Activated CD4-positive, alpha-beta memory T cell treated with anti-CD3 and anti-CD28 coated beads for 36 hours (primary cell): ENCODE measurements at regions not wholly inside any gene's neighbourhood (a gene's known extent, or its start where the extent isn't known, plus 50 kb on each side); places are given as distances from the start of the nearest gene placed in this dataset.

Experiments
- CTCF ChIA-PET: fragments of 350-600 bp; sonication (Branson Sonifier 250); formaldehyde crosslinking; loops from one replicate; lab custom pipeline; 2021; ENCODE audit warnings: antibody characterized with exemption, inconsistent platforms; lab: Charles Lee
- POLR2A ChIA-PET: fragments of 350-600 bp; sonication (Branson Sonifier 250); formaldehyde crosslinking; loops from one replicate; lab custom pipeline; 2021; ENCODE audit warnings: antibody characterized with exemption; lab: Charles Lee
- DNase-seq: peaks from one replicate; pipeline ENCODE4 v3.0.0-alpha.2; 2020
- H3K27ac Mint-ChIP-seq: one replicate; pipeline ENCODE4 v1.8.0; 2021; ENCODE audit warnings: mixed read lengths
- H3K27me3 Mint-ChIP-seq: one replicate; pipeline ENCODE4 v1.8.0; 2021; ENCODE audit warnings: mixed read lengths
- H3K36me3 Mint-ChIP-seq: one replicate; pipeline ENCODE4 v1.8.0; 2021; ENCODE audit warnings: mixed read lengths
- H3K4me1 Mint-ChIP-seq: one replicate; pipeline ENCODE4 v1.8.0; 2021; ENCODE audit warnings: low read depth, mixed read lengths
- H3K4me3 Mint-ChIP-seq: one replicate; pipeline ENCODE4 v1.8.0; 2021; ENCODE audit warnings: mild to moderate bottlenecking, mixed read lengths
- H3K9me3 Mint-ChIP-seq: one replicate; pipeline ENCODE4 v1.8.0; 2021; ENCODE audit warnings: mixed read lengths
- intact Hi-C: fragments of 100-400 bp; cut with micrococcal nuclease; formaldehyde crosslinking; loops from one replicate; pipeline ENCODE4 v1.15.1; 2023

DNA sequence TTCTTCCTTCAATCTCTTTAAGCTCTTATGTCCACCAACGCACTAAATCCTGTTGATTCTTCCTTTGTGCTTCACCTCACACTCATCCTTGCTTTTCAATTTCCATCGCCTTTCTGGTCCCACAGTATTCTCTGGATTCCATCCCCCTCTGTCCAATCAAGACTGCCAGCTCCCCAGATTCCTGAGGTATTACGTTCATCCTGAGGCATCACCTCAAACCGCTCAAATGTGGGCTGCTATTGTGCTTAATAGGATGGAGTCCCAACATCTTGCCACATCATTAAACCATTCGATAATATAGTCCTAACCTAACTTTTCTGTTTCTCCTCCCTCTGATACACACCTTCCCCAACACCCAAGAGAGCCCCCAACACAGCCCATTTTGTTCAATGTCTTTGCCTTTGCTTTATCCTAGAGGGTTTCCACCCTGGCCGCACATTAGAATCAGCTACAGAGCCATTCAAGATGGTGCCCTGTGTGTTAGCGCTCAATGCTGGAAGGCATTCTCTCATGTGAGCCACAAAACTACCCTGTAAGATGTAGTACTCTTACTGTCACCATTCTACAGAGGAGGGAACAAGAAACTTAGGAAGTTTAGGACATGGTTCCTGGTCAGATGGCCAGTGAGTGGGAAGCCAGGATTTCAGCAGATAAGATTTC is 79.5 kb upstream of the LEP start:
- Mint-ChIP-seq H3K9me3 (no peaks in the 10 kb centered on the region), H3K4me1 (peaks cover under 1% of the 10 kb centered on the region), H3K36me3 (no peaks in the 10 kb centered on the region), H3K27me3 (peaks cover 44% of the 10 kb centered on the region), H3K4me3 (no peak overlapping the region), H3K27ac (no peak overlapping the region)
- intact Hi-C loops = no loop called here
- CTCF ChIA-PET = interaction anchor here (0.6 to 0.9 kb wide), 2 partner anchors 27 to 49 kb away, joined by 3 read pairs; no protein-coding TSS in a partner anchor
- POLR2A ChIA-PET = no interaction called here
- DNase-seq = no peak

DNA sequence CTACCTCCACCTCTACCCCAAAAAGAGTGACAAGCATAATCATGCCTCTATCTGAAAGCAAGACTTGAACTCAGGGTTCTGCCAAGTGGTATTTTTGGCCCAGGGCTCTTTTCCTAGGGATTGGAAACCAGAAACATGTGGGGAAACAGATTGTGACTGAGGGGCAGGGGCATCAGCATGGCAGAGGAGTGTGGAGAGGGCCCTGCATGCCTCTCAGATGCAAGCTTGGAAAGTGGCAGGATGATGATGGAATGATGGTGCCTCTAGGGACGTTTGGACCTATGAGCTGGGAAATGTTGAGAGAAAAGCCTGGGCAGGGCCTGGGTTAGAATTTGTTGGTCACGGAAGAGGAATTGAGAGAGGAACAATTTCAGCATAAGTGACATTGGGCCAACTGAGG is 78.4 kb upstream of the LEP start:
- DNase-seq = no peak
- no peaks in the 10 kb centered on the region for H3K36me3 Mint-ChIP-seq
- ChIA-PET POLR2A (no interaction called here), CTCF (no interaction called here)
- peaks cover 50% of the 10 kb centered on the region for H3K27me3 Mint-ChIP-seq
- H3K9me3 Mint-ChIP-seq = no peaks in the 10 kb centered on the region
- intact Hi-C loops = no loop called here
- peaks cover 2% of the 10 kb centered on the region for H3K4me1 Mint-ChIP-seq
- no peak overlapping the region for H3K4me3 Mint-ChIP-seq
- no peak overlapping the region for H3K27ac Mint-ChIP-seq

DNA sequence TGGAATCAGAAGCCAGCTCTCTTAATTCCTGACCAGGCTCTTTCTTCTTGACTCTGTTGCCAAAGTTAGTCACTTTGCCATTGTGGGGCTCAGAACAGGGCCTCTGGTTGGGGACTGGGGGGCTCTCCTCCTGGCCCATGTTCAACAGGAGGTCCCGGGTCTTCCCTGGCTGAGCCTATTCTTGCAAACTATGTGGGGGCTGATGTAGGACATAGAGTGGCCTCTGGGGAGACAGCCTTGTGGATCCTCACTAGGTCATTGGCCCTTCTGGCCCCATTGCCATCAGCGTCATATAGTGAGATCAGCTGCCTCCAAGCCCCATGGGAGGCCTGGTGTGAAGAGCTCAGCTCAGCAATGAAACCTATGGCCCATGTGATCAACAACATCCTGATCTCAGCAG is 77.6 kb upstream of the LEP start:
- POLR2A ChIA-PET = no interaction called here
- Mint-ChIP-seq H3K9me3 (no peaks in the 10 kb centered on the region), H3K27me3 (peaks cover 55% of the 10 kb centered on the region), H3K4me3 (no peak overlapping the region), H3K4me1 (peaks cover 8% of the 10 kb centered on the region), H3K27ac (no peak overlapping the region), H3K36me3 (no peaks in the 10 kb centered on the region)
- CTCF ChIA-PET = interaction anchor here (1.2 kb wide), 1 partner anchor 28 kb away, joined by 5 read pairs; no protein-coding TSS in a partner anchor
- intact Hi-C loops = no loop called here
- no peak for DNase-seq

DNA sequence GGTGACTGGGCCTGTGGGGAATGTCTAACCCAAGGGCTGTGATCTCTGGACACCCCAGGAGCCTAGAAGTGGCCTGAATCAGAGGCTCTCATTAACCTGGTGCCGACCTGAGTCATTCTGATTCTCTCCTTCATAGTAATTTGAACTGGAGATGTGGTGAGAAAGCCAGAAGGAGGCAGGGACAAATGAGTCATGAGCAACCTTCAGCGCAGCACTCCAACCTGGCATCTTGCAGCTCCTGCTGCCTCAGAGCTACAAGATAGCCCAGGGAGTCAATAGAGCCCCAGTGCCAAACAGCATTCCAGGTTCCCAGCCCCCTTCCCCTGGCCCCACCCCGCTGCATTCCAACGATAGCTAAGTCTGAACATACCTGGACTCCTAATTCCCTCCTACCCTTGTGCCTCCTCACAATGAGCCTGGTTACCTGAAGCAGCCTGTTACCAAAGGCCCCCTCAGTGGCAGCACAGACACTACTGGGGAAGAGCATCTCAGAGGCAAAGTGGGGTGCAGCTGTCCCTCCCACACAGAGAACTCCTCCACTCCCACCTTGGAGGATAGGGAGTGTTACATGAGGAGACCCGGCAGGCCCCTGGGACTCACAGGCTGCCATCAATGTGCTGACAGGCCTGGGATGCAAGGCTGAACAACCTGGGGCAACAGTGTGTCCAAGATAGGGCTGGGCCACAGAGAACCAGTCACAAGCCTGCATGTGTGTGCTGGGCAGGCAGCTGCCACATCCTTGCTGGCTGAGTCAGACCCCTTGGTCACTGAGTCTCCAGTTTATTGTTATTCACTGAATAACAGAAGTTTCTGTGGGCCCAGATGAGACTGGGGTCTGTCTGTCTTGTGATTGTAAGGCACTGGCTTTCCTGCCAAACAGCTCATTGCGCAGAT is 76.8 kb upstream of the LEP start:
- Mint-ChIP-seq H3K36me3 (no peaks in the 10 kb centered on the region), H3K4me1 (peaks cover 13% of the 10 kb centered on the region), H3K4me3 (no peak overlapping the region), H3K27me3 (peaks cover 60% of the 10 kb centered on the region), H3K9me3 (no peaks in the 10 kb centered on the region), H3K27ac (no peak overlapping the region)
- POLR2A ChIA-PET = no interaction called here
- intact Hi-C loops = no loop called here
- CTCF ChIA-PET = interaction anchor here (1.2 kb wide), 1 partner anchor 29 kb away, joined by 5 read pairs; no protein-coding TSS in a partner anchor
- peak; percentile 16 for DNase-seq

DNA sequence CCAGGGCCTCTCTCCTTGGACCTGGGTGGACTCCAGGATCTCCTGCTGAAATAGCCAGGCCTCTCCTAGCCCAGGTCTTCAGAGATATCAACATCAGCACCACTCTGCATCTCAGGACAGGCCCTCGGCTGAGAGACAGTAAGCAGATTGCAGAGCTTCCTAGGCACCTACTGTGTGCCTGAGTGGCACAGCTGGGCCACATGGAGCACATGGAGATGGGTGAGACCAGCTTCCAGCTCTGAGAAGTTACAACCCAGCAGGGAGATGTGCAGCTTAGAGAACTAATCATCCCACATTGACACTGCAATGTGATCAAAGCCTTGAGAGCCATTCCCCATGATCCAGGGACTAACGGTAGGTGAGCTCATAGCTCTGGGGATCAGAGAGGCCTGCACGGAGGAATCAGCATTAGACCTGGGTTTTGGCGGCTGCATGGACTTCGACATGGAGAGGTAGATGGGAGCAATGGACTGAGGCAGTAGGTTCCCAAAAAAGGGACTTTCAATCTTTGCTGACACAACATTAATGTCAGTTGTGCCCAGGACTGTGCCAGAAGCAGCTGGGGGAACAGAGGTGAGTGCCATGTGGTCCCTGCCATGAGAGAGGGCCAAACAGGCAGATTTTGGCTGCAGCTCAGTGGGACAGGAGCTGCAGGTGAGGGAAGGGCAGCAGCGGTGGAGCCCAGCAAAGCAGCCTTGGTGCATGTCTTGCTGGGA is 76.0 kb upstream of the LEP start:
- DNase-seq = no peak

DNA sequence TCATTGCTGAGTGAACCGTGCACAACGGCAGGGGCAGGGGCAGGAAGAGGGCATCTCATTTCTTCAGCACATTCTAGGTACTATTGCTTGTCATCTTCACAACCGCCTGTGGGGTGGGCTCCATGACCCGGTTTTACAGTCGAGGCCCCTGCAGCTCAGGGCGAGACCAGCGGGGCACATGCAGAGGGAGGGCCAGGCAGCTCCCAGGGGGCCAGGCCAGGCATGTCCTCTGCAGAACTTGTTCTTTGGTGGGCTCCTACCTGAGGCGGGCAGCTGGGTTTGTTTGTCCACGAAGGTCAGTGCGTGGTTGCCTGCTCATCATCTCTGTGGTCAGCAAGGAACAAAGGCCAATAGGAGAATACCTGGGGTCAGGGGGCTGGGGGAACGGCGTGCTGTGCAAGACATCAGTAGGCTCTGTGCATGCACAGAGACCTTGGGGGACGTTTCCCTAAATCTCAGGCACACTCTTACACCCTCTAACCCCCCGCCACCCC is 75.1 kb upstream of the LEP start:
- POLR2A ChIA-PET = no interaction called here

More for the DNA sequence above, 76.0 kb upstream of the LEP start:
- ChIA-PET CTCF (interaction anchor here (1.2 kb wide), 2 partner anchors 29 to 44 kb away, joined by 5 to 6 read pairs; no protein-coding TSS in a partner anchor), POLR2A (no interaction called here)
- H3K27ac Mint-ChIP-seq = no peak overlapping the region
- no peaks in the 10 kb centered on the region for H3K9me3 Mint-ChIP-seq
- H3K4me3 Mint-ChIP-seq = no peak overlapping the region
- H3K36me3 Mint-ChIP-seq = no peaks in the 10 kb centered on the region
- intact Hi-C loops = no loop called here
- H3K4me1 Mint-ChIP-seq = peaks cover 13% of the 10 kb centered on the region
- peaks cover 67% of the 10 kb centered on the region for H3K27me3 Mint-ChIP-seq

DNA sequence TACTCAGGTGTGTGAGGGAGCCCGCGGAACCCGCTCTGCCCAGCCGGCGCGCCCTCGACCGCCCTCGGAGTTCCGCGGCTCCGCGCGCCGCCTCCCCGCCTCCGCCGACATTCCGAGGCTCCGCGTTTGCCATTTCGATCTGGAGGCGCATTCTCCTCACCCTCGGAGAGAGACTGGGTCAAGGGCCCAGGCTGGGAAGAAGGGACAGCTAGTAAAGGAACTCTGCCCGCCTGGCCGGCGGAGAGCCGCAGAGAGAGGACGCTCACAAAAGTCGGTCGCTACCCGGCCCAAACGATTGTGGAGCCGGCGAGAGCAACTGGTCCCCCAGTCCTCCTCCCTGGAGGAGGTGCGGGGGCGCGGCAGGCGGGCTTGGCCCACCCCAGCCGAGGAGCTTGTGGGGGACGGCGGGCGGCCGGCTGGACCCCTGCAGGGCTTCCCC is 74.5 kb upstream of the LEP start:
- intact Hi-C loops = no loop called here
- Mint-ChIP-seq H3K27me3 (peaks cover 67% of the 10 kb centered on the region), H3K36me3 (no peaks in the 10 kb centered on the region), H3K4me1 (peaks cover 13% of the 10 kb centered on the region), H3K4me3 (peak overlapping the region; percentile 43), H3K27ac (no peak overlapping the region), H3K9me3 (no peaks in the 10 kb centered on the region)
- POLR2A ChIA-PET = no interaction called here
- no peak for DNase-seq
- CTCF ChIA-PET = interaction anchor here (0.7 kb wide), 1 partner anchor 46 kb away, joined by 3 read pairs; no protein-coding TSS in a partner anchor

More for the DNA sequence above, 75.1 kb upstream of the LEP start:
- no peaks in the 10 kb centered on the region for H3K36me3 Mint-ChIP-seq
- peaks cover 13% of the 10 kb centered on the region for H3K4me1 Mint-ChIP-seq
- CTCF ChIA-PET = interaction anchor here (1.2 kb wide), 1 partner anchor 43 kb away, joined by 6 read pairs; no protein-coding TSS in a partner anchor
- H3K4me3 Mint-ChIP-seq = no peak overlapping the region
- intact Hi-C loops = no loop called here
- DNase-seq = no peak
- no peak overlapping the region for H3K27ac Mint-ChIP-seq
- peaks cover 66% of the 10 kb centered on the region for H3K27me3 Mint-ChIP-seq
- no peaks in the 10 kb centered on the region for H3K9me3 Mint-ChIP-seq

DNA sequence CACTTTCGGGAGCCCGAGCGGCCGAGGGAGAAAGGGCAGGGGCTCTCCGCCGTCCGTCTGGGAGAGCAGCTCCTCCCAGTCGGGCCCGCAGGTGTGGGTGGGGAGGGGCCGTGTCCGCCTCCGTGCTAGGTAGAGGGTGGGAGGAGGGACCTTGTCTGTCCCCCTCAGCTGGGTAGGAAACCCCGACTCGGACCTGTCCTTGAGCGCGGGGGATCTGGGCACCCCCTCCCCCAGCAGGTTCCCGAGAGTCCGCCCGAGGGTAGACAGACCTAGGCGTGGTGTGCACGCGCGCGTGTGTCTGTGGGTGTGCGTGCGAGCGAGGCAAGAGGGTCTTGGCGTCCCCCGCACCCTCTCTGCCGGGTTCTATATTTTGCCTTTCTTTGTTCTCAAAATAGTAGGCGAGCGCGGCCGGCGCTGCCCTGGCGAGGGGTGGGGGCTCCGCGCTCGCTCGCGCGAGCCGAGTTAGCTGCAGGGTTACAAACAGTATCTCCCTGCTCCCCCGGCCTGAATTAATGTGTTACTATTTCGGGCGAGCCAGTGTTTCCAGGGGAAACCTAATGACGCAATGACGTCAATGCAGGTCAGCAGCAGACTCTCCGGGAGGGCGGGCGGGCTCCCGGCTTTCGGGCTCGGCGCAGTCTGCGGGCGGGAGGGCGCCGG is 73.9 kb upstream of the LEP start:
- DNase-seq = peak; percentile 16
- no peaks in the 10 kb centered on the region for H3K9me3 Mint-ChIP-seq
- H3K27me3 Mint-ChIP-seq = peaks cover 64% of the 10 kb centered on the region
- no peaks in the 10 kb centered on the region for H3K36me3 Mint-ChIP-seq
- ChIA-PET POLR2A (no interaction called here), CTCF (interaction anchor here (0.7 kb wide), 1 partner anchor 46 kb away, joined by 3 read pairs; no protein-coding TSS in a partner anchor)
- intact Hi-C loops = no loop called here
- H3K4me3 Mint-ChIP-seq = peak overlapping the region; percentile 61
- H3K27ac Mint-ChIP-seq = no peak overlapping the region
- H3K4me1 Mint-ChIP-seq = peaks cover 13% of the 10 kb centered on the region

DNA sequence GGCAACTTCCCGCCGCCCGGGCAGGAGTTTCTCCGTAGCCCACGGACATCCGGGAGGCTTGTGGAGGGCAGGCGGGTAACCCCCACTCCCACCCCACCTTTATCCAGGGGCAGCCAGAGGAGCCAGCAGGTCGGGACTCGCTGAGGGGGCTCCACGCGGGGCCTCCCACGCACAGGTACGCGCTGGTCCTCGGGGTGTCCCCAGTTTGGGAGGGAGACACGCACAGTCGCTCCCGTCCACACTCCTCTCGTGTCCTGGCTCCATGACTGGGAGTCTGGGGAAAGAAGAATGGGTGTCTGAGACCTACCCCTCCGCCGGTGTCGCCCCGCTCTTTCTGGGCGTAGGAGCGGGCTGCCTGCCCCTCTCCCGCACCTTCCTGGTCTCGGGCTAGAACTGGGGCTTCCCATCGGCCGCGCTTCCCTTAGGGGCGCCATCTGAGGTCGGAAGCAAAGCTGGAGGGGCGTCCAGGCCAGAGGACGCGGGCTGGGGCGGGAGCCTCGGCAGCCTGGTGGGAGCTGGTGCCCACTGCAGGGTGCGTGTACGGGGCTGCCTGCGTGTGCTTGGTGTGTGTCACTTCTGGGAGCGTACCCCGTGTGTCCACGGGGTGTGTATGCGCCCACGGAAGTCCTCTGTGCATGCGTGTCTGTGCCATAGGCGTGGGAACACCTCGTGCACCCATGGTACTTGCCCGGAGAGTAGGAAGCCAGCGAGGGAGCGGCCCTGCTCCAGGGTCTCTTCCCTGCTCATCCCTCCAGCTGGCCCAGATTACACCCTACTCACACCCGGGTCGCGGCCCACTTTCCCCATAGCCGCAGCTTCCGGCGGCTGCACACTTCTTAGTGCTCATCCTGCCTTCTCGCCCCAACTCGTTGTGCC is 73.0 kb upstream of the LEP start:
- intact Hi-C loops = no loop called here
- no peak for DNase-seq
- Mint-ChIP-seq H3K9me3 (no peaks in the 10 kb centered on the region), H3K27ac (no peak overlapping the region), H3K36me3 (no peaks in the 10 kb centered on the region), H3K4me1 (peaks cover 13% of the 10 kb centered on the region), H3K27me3 (peaks cover 56% of the 10 kb centered on the region), H3K4me3 (no peak overlapping the region)
- CTCF ChIA-PET = interaction anchor here (0.8 to 1.0 kb wide), 2 partner anchors 33 to 42 kb away, joined by 3 to 4 read pairs; no protein-coding TSS in a partner anchor
- POLR2A ChIA-PET = no interaction called here

DNA sequence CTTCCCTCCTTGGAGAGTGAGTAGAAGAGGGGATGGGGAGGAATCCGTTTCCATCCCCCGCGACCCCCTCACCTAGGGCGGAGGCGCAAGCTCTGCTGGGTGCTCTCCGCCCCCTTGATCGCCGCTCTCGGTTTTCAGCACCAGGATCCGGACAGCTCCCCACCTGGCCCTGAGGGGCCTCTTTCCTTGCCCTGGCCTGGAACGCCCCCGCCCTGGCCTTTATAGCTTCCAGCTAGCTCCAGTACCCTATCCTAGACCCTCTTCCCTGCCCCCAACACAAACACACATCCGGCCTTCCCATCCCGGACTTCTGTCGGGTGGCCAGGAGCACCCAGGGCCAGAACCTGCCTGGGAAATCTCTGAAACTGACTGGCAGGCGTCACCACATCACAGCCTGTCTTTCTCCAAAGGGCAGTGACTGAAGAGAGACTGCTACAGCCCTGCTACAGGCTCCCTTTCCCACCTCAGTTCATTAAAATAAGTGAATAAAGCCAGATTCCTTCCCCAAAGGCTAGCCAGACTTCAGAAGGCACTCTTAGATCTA is 72.3 kb upstream of the LEP start:
- POLR2A ChIA-PET = no interaction called here
- peaks cover 13% of the 10 kb centered on the region for H3K4me1 Mint-ChIP-seq
- H3K36me3 Mint-ChIP-seq = no peaks in the 10 kb centered on the region
- no peak overlapping the region for H3K4me3 Mint-ChIP-seq
- H3K27ac Mint-ChIP-seq = no peak overlapping the region
- no peaks in the 10 kb centered on the region for H3K9me3 Mint-ChIP-seq
- peak; percentile 38 for DNase-seq
- CTCF ChIA-PET = interaction anchor here (0.8 to 1.0 kb wide), 3 partner anchors 33 to 41 kb away, joined by 3 to 4 read pairs (median 4); no protein-coding TSS in a partner anchor
- H3K27me3 Mint-ChIP-seq = peaks cover 49% of the 10 kb centered on the region
- intact Hi-C loops = no loop called here
